Transverse colon (tissue), 3 donors: ENCODE measurements at regions not wholly inside any gene's neighbourhood (a gene's known extent, or its start where the extent isn't known, plus 50 kb on each side); places are given as distances from the start of the nearest gene placed in this dataset.

Experiments used
- POLR2A ChIP-seq: fragments of 450-650 bp; IDR thresholded peaks from one replicate; pipeline ENCODE4 v1.6.1; 2016; ENCODE audit warnings: antibody characterized with exemption, mild to moderate bottlenecking, moderate library complexity
- TF ChIP-seq, protein P1 (sequence below), 5 experiments: fragments of 200-600 bp in 3 of 5; fragments of 450-650 bp in 2 of 5; sonication (generic) in 3 of 5; IDR thresholded peaks; 1 replicate in 2 of 5; 2 replicates in 3 of 5; pipeline ENCODE4 v1.5.1; 2016 to 2017; ENCODE audit warnings: antibody characterized with exemption in 5 of 5, inconsistent platforms in 3 of 5, mild to moderate bottlenecking in 2 of 5, moderate library complexity in 1 of 5

- TF ChIP-seq, protein P1, sequence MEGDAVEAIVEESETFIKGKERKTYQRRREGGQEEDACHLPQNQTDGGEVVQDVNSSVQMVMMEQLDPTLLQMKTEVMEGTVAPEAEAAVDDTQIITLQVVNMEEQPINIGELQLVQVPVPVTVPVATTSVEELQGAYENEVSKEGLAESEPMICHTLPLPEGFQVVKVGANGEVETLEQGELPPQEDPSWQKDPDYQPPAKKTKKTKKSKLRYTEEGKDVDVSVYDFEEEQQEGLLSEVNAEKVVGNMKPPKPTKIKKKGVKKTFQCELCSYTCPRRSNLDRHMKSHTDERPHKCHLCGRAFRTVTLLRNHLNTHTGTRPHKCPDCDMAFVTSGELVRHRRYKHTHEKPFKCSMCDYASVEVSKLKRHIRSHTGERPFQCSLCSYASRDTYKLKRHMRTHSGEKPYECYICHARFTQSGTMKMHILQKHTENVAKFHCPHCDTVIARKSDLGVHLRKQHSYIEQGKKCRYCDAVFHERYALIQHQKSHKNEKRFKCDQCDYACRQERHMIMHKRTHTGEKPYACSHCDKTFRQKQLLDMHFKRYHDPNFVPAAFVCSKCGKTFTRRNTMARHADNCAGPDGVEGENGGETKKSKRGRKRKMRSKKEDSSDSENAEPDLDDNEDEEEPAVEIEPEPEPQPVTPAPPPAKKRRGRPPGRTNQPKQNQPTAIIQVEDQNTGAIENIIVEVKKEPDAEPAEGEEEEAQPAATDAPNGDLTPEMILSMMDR (IDR thresholded peaks at IDR 0.05) = no peak
- TF ChIP-seq POLR2A = no peak
These were observed 455.6 kb upstream of the BOD1L1 start for GRCh38 chr4:14083150-14083549.
